EL (cell line): ENCODE measurements at regions not wholly inside any gene's neighbourhood (a gene's known extent, or its start where the extent isn't known, plus 50 kb on each side); places are given as distances from the start of the nearest gene placed in this dataset.
"Not testable (repeated sequence)": the region's sequence is repeated elsewhere in the genome, so short reads cannot be mapped to it uniquely, and the experiment has no call there.

Experiments used
- DNase-seq: peaks from one replicate; pipeline ENCODE4 v3.0.0-alpha.2; 2016

- no peak for DNase-seq
These were observed 138.4 kb upstream of the CDKN3 start for GRCh38 chr14:54258382-54258781.

GRCh38 chr14:54259821-54260220, 137.0 kb upstream of the CDKN3 start:
- DNase-seq, result no peak

- DNase-seq, result no peak
These were observed 135.5 kb upstream of the CDKN3 start for GRCh38 chr14:54261283-54261682.

GRCh38 chr14:54266616-54267015, 130.2 kb upstream of the CDKN3 start:
- not testable (repeated sequence) for DNase-seq

GRCh38 chr14:54267172-54267571, 129.6 kb upstream of the CDKN3 start:
- no peak for DNase-seq

GRCh38 chr14:54275997-54276725, 120.6 kb upstream of the CDKN3 start:
- no peak for DNase-seq

GRCh38 chr14:54278087-54278486, 118.7 kb upstream of the CDKN3 start:
- DNase-seq, result no peak

- no peak for DNase-seq
These were observed 118.0 kb upstream of the CDKN3 start for GRCh38 chr14:54278665-54279295.

- DNase-seq, result no peak
These were observed 114.0 kb upstream of the CDKN3 start for GRCh38 chr14:54282849-54283248.

- no peak for DNase-seq
These were observed 111.8 kb upstream of the CDKN3 start for GRCh38 chr14:54285030-54285429.

- DNase-seq, result peak; percentile 21
These were observed 105.2 kb upstream of the CDKN3 start for GRCh38 chr14:54291491-54292191.

GRCh38 chr14:54294802-54295201, 102.0 kb upstream of the CDKN3 start:
- DNase-seq, result no peak

- DNase-seq, result no peak
These were observed 97.1 kb upstream of the CDKN3 start for GRCh38 chr14:54299410-54300363.

- DNase-seq, result no peak
These were observed 95.9 kb upstream of the CDKN3 start for GRCh38 chr14:54300881-54301280.

GRCh38 chr14:54301359-54301758, 95.4 kb upstream of the CDKN3 start:
- no peak for DNase-seq

GRCh38 chr14:54306806-54307205, 90.0 kb upstream of the CDKN3 start:
- DNase-seq, result no peak

- no peak for DNase-seq
These were observed 87.2 kb upstream of the CDKN3 start for GRCh38 chr14:54309615-54310014.

GRCh38 chr14:54310151-54310850, 86.5 kb upstream of the CDKN3 start:
- DNase-seq, result peak; percentile 17

- DNase-seq, result no peak
These were observed 86.0 kb upstream of the CDKN3 start for GRCh38 chr14:54310851-54311228.

- DNase-seq, result peak; percentile 99
These were observed 84.5 kb upstream of the CDKN3 start for GRCh38 chr14:54312166-54312801.

- no peak for DNase-seq
These were observed 82.3 kb upstream of the CDKN3 start for GRCh38 chr14:54314365-54315104.
